ENCODE measurements at regions not wholly inside any gene's neighbourhood (a gene's known extent, or its start where the extent isn't known, plus 50 kb on each side); places are given as distances from the start of the nearest gene placed in this dataset.
A peak's percentile ranks its signal among the peaks of the same experiment; 100 is the strongest.

GRCh38 chr4:56182356-56182755 lies 204.9 kb downstream of the AASDH start:
- Histone ChIP-seq H3K27ac (ENCODE audit: low read depth, low read length) (no peak overlapping the region), H3K9me2 (ENCODE audit: insufficient read depth) (no peaks in the 10 kb centered on the region), H3K4me1 (ENCODE audit: control insufficient read depth in 1 of 2, insufficient read depth in 2 of 2, low read length in 2 of 2) (peaks cover 2 to 7% of the 10 kb centered on the region in 2 experiments; a peak in 1 of 4 replicates), H3K9ac (ENCODE audit: low read length) (no peak overlapping the region), H3K36me3 (ENCODE audit: control insufficient read depth in 1 of 2, insufficient read depth in 2 of 2, low read length in 2 of 2) (no peaks in the 10 kb centered on the region), H2AFZ (ENCODE audit: low read depth, low read length, poor library complexity, severe bottlenecking) (no peak overlapping the region), H3K27me3 (ENCODE audit: insufficient read depth, low read length) (no peaks in the 10 kb centered on the region), H3K4me2 (ENCODE audit: low read length) (no peak overlapping the region), H3K9me3 (ENCODE audit: control insufficient read depth in 1 of 2, insufficient read depth in 1 of 2, low read depth in 1 of 2, low read length in 2 of 2) (no peaks in the 10 kb centered on the region), H3K4me3 (replicated peaks in 1 of 2; ENCODE audit: low read depth in 1 of 2, low read length in 2 of 2) (no peak overlapping the region), H3K79me2 (ENCODE audit: insufficient read depth, low read length) (no peaks in the 10 kb centered on the region), H4K20me1 (ENCODE audit: insufficient read depth) (no peaks in the 10 kb centered on the region)
- POLR2A ChIA-PET: no interaction called here
- DNase-seq (ENCODE audit: low read depth, low spot score) (no peak), ATAC-seq (no peak)
- CTCF ChIA-PET: no interaction called here
- no peak for TF ChIP-seq SP1 (IDR thresholded peaks at IDR 0.05; ENCODE audit: low read depth)
- intact Hi-C loops (cut with micrococcal nuclease): no loop called here
- no TSS peak for BruUV-seq (replicated peaks)
- RAD21 ChIA-PET (ENCODE audit: low non-redundant PET in 1 of 2, low total read pairs in 2 of 2, uncharacterized antibody in 2 of 2, unreplicated experiment in 2 of 2): no interaction called here

- ChIA-PET POLR2A (no interaction called here), CTCF (no interaction called here), RAD21 (ENCODE audit: low non-redundant PET in 1 of 2, low total read pairs in 2 of 2, uncharacterized antibody in 2 of 2, unreplicated experiment in 2 of 2) (no interaction called here)
- no peak overlapping the region for H2AFZ ChIP-seq (ENCODE audit: low read depth, low read length, poor library complexity, severe bottlenecking)
- peak overlapping the region; percentile 8; the same call in 1 of the 2 replicates for H3K4me2 ChIP-seq (ENCODE audit: low read length)
- no peak overlapping the region for H3K9ac ChIP-seq (ENCODE audit: low read length)
- H3K9me2 ChIP-seq (ENCODE audit: insufficient read depth): no peaks in the 10 kb centered on the region
- H4K20me1 ChIP-seq (ENCODE audit: insufficient read depth): no peaks in the 10 kb centered on the region
- no peak for ATAC-seq
- peaks cover 2 to 7% of the 10 kb centered on the region in 2 experiments; a peak in 1 of 4 replicates for H3K4me1 ChIP-seq (ENCODE audit: control insufficient read depth in 1 of 2, insufficient read depth in 2 of 2, low read length in 2 of 2)
- TSS peak; percentile 67 for BruUV-seq (replicated peaks)
- TF ChIP-seq TCF7L2 (IDR thresholded peaks at IDR 0.05; ENCODE audit: borderline replicate concordance, extremely low read depth, insufficient read depth, insufficient read length): no peak
- TF ChIP-seq POLR2AphosphoS5 (IDR thresholded peaks at IDR 0.05; ENCODE audit: low read depth, low read length): peak; percentile 36; the same call in 1 of the 2 replicates
- peak; percentile 77 for TF ChIP-seq EGR1 (IDR thresholded peaks at IDR 0.05; ENCODE audit: low read depth)
- H3K9me3 ChIP-seq (ENCODE audit: control insufficient read depth in 1 of 2, insufficient read depth in 1 of 2, low read depth in 1 of 2, low read length in 2 of 2): no peaks in the 10 kb centered on the region
- no peaks in the 10 kb centered on the region for H3K79me2 ChIP-seq (ENCODE audit: insufficient read depth, low read length)
- no peaks in the 10 kb centered on the region for H3K27me3 ChIP-seq (ENCODE audit: insufficient read depth, low read length)
- no peaks in the 10 kb centered on the region for H3K36me3 ChIP-seq (ENCODE audit: control insufficient read depth in 1 of 2, insufficient read depth in 2 of 2, low read length in 2 of 2)
- intact Hi-C loops (cut with micrococcal nuclease): no loop called here
- peak; percentile 23 for DNase-seq (ENCODE audit: low read depth, low spot score)
- H3K27ac ChIP-seq (ENCODE audit: low read depth, low read length): no peak overlapping the region
- H3K4me3 ChIP-seq (replicated peaks in 1 of 2; ENCODE audit: low read depth in 1 of 2, low read length in 2 of 2): no peak overlapping the region
These were observed 205.9 kb downstream of the AASDH start for GRCh38 chr4:56181140-56181953.

Data from HCT116 (cell line).